Pancreas (tissue), 10 donors: ENCODE measurements at regions not wholly inside any gene's neighbourhood (a gene's known extent, or its start where the extent isn't known, plus 50 kb on each side); places are given as distances from the start of the nearest gene placed in this dataset.

ENCODE experiments used
- ATAC-seq, 4 donors: fragments of 200-7000 bp; cut with Tn5 transposase; one replicate each; pipeline versions ENCODE4 v1.8.0 to v1.9.1; 2020; ENCODE audit warnings: mild to moderate bottlenecking in 4 of 4, moderate library complexity in 4 of 4
- DNase-seq, 6 donors: peaks; one replicate each; pipeline ENCODE4 v3.0.0-alpha.2; 2020
- FAIRE-seq: peaks from 2 replicates; lab custom pipeline; 2012; peaks lifted over from hg19 to GRCh38; lab: Jason Lieb, UNC
- H3K27ac ChIP-seq, 4 donors: fragments of 200-600 bp; sonication (generic); 1 replicate in 3 of 4; 2 replicates in 1 of 4; pipeline versions ENCODE4 v1.5.0 to v1.8.0; 2020
- H3K27me3 ChIP-seq, 4 donors: fragments of 200-600 bp; one replicate each; pipeline ENCODE4 v1.8.0; 2021
- H3K36me3 ChIP-seq, 3 donors: fragments of 200-600 bp; sonication (generic) in 1 of 3; one replicate each; pipeline versions ENCODE4 v1.5.0 to v1.8.0; 2020 to 2021
- H3K4me1 ChIP-seq, 3 donors: fragments of 200-600 bp; one replicate each; pipeline ENCODE4 v1.8.0; 2021
- H3K4me3 ChIP-seq, 4 donors: fragments of 200-600 bp; sonication (generic) in 2 of 4; one replicate each; pipeline versions ENCODE4 v1.5.0 to v1.8.0; 2020 to 2021
- H3K9me3 ChIP-seq, 4 donors: fragments of 200-600 bp; one replicate each; pipeline ENCODE4 v1.8.0; 2021
- CTCF ChIP-seq, 4 donors: fragments of 200-600 bp; sonication (generic) in 3 of 4; IDR thresholded peaks; one replicate each; pipeline versions ENCODE4 v1.5.0 to v1.8.0; 2021; ENCODE audit warnings: antibody characterized with exemption in 4 of 4
- WGBS, 2 donors: extraction: QIAGEN DNeasy Blood & Tissue Kit; methylation state at CpG; one replicate each; pipeline ENCODE4 v1.1.7; 2013; 5-methylcytosine and 5-hydroxymethylcytosine counted together
- intact Hi-C, 3 donors: fragments of 100-400 bp; cut with DNase I; formaldehyde crosslinking; loops; one replicate each; pipeline versions ENCODE4 v1.11.1 to v1.14.2; 2022
- donor health status: healthy with polysubstance abuse.
- donor health status: DM: no; HTN: no; CAD: no; lungs with moderate emphysema.
- donor health status: DM: no; HTN: no; CAD: no.
- donor health status: control.
- donor health status: control.
- donor health status: Bipolar disorder and iron deficiency.
- donor health status: DM: yes; HTN: yes; CAD: no.
- donor health status: DM: no; HTN: no; CAD: no.
- donor health status: DM: no; HTN: no; CAD: no.
- donor health status: DM: yes; HTN: yes; CAD: no.

- H3K4me1 ChIP-seq: no peaks in the 10 kb centered on the region
- no peak for ATAC-seq
- H3K36me3 ChIP-seq: no peaks in the 10 kb centered on the region
- H3K9me3 ChIP-seq: no peaks in the 10 kb centered on the region
- H3K27me3 ChIP-seq: peaks cover 0 to 5% (median 0%) of the 10 kb centered on the region in 4 donors
- H3K27ac ChIP-seq: no peak overlapping the region
- no peak for FAIRE-seq
- TF ChIP-seq CTCF (IDR thresholded peaks at IDR 0.05): no peak
- DNase-seq: no peak
- no peak overlapping the region for H3K4me3 ChIP-seq
- intact Hi-C loops: loop anchor here in 1 of 3 donors (10.0 kb wide), 1 partner anchor 850 kb away; no protein-coding TSS in a partner anchor
Measured at GRCh38 chr7:42834676-42835075, 77.2 kb downstream of the C7orf25 start.

GRCh38 chr7:42833411-42833810 lies 78.5 kb downstream of the C7orf25 start:
- FAIRE-seq: no peak
- H3K4me3 ChIP-seq: no peak overlapping the region
- no peak for DNase-seq
- H3K27me3 ChIP-seq: no peaks in the 10 kb centered on the region
- H3K9me3 ChIP-seq: no peaks in the 10 kb centered on the region
- no peaks in the 10 kb centered on the region for H3K4me1 ChIP-seq
- no peak for ATAC-seq
- no peak overlapping the region for H3K27ac ChIP-seq
- no peaks in the 10 kb centered on the region for H3K36me3 ChIP-seq
- no peak for TF ChIP-seq CTCF (IDR thresholded peaks at IDR 0.05)
- WGBS, 2 donors: 42 to 43% methylated on average over 4 of the region's 4 CpGs
- intact Hi-C loops: loop anchor here in 1 of 3 donors (10.0 kb wide), 1 partner anchor 849 kb away; no protein-coding TSS in a partner anchor

- DNase-seq (no peak), FAIRE-seq (no peak)
- H3K27ac ChIP-seq: no peak overlapping the region
Measured at GRCh38 chr7:42832667-42833066, 79.2 kb downstream of the C7orf25 start.

GRCh38 chr7:42831718-42832522 lies 80.0 kb downstream of the C7orf25 start:
- peak in 2 of 4 donors; percentile 25 to 30 for TF ChIP-seq CTCF (IDR thresholded peaks at IDR 0.05)
- Histone ChIP-seq H3K4me1 (no peaks in the 10 kb centered on the region), H3K27me3 (no peaks in the 10 kb centered on the region), H3K27ac (no peak overlapping the region), H3K36me3 (no peaks in the 10 kb centered on the region), H3K4me3 (no peak overlapping the region), H3K9me3 (no peaks in the 10 kb centered on the region)
- peak in 1 of 6 donors; percentile 29 for DNase-seq
- FAIRE-seq: no peak
- intact Hi-C loops: loop anchor here in 1 of 3 donors (10.0 kb wide), 1 partner anchor 847 kb away; no protein-coding TSS in a partner anchor
- peak in 3 of 4 donors; percentile 80 to 82 (median 82) for ATAC-seq
- whole genome bisulfite sequencing, 2 donors: 18 to 36% methylated on average over 9 of the region's 9 CpGs

More at GRCh38 chr7:42832667-42833066, 79.2 kb downstream of the C7orf25 start:
- Histone ChIP-seq H3K27me3 (no peaks in the 10 kb centered on the region), H3K36me3 (no peaks in the 10 kb centered on the region), H3K4me1 (no peaks in the 10 kb centered on the region), H3K9me3 (no peaks in the 10 kb centered on the region), H3K4me3 (no peak overlapping the region)
- ATAC-seq: peak in 1 of 4 donors; percentile 29
- intact Hi-C loops: loop anchor here in 1 of 3 donors (10.0 kb wide), 1 partner anchor 848 kb away; no protein-coding TSS in a partner anchor
- no peak for TF ChIP-seq CTCF (IDR thresholded peaks at IDR 0.05)
